A673 (cell line): ENCODE measurements at regions not wholly inside any gene's neighbourhood (a gene's known extent, or its start where the extent isn't known, plus 50 kb on each side); places are given as distances from the start of the nearest gene placed in this dataset.

Experiments used
- CTCF ChIP-seq: fragments of 300-800, 200-600 bp; sonication (generic); conservative IDR thresholded peaks from 2 replicates; pipeline ENCODE4 v1.5.1; 2017; ENCODE audit warnings: low read depth, mild to moderate bottlenecking, antibody characterized with exemption, low read length, moderate library complexity, mixed read lengths
- EZH2 ChIP-seq: fragments of 200-600 bp; sonication (generic); IDR thresholded peaks from 2 replicates; pipeline ENCODE4 v1.6.1; 2017; ENCODE audit warnings: borderline replicate concordance, low read depth, mild to moderate bottlenecking, mixed read lengths, antibody characterized with exemption, low read length; ENCODE audit not compliant: poor library complexity, severe bottlenecking

- TF ChIP-seq CTCF, result no peak
- TF ChIP-seq EZH2, result no peak
These were observed 350.6 kb upstream of the SLC7A11 start for GRCh38 chr4:138592796-138593195.
